KMS-11 (cell line): ENCODE measurements at regions not wholly inside any gene's neighbourhood (a gene's known extent, or its start where the extent isn't known, plus 50 kb on each side); places are given as distances from the start of the nearest gene placed in this dataset.

Source experiments
- H2AFZ ChIP-seq: fragments of 200-600 bp; sonication (generic); 2 replicates; pipeline ENCODE4 v1.6.1; 2016; ENCODE audit warnings: antibody characterized with exemption, mixed run types, low read depth
- H3K27ac ChIP-seq: fragments of 200-600 bp; sonication (generic); 2 replicates; pipeline ENCODE4 v1.6.1; 2016; ENCODE audit warnings: mild to moderate bottlenecking, mixed run types
- H3K27me3 ChIP-seq: fragments of 200-600 bp; sonication (generic); 2 replicates; pipeline ENCODE4 v1.6.1; 2017; ENCODE audit warnings: mild to moderate bottlenecking, low read depth, mixed run types, moderate library complexity; ENCODE audit not compliant: insufficient read depth
- H3K36me3 ChIP-seq: fragments of 200-600 bp; sonication (generic); 2 replicates; pipeline ENCODE4 v1.6.1; 2017; ENCODE audit warnings: mild to moderate bottlenecking, mixed run types; ENCODE audit not compliant: insufficient read depth
- H3K4me1 ChIP-seq: fragments of 200-600 bp; sonication (generic); 2 replicates; pipeline ENCODE4 v1.6.1; 2016; ENCODE audit warnings: mild to moderate bottlenecking, low read depth, mixed run types; ENCODE audit not compliant: poor library complexity, severe bottlenecking
- H3K4me2 ChIP-seq: fragments of 200-600 bp; sonication (generic); 2 replicates; pipeline ENCODE4 v1.7.0; 2016; ENCODE audit warnings: mild to moderate bottlenecking, mixed run types
- H3K4me3 ChIP-seq: fragments of 200-600 bp; sonication (generic); IDR thresholded peaks from 2 replicates; pipeline ENCODE4 v1.6.1; 2017; ENCODE audit warnings: low read depth, low read length, mixed read lengths; ENCODE audit not compliant: insufficient read depth
- H3K79me2 ChIP-seq: fragments of 200-600 bp; sonication (generic); 2 replicates; pipeline ENCODE4 v1.6.1; 2016; ENCODE audit warnings: low read depth, mixed run types; ENCODE audit not compliant: insufficient read depth
- H3K9ac ChIP-seq: fragments of 200-600 bp; sonication (generic); 2 replicates; pipeline ENCODE4 v1.6.1; 2016; ENCODE audit warnings: mild to moderate bottlenecking, mixed run types
- H4K20me1 ChIP-seq: fragments of 200-600 bp; sonication (generic); 2 replicates; pipeline ENCODE4 v1.6.1; 2016; ENCODE audit warnings: mild to moderate bottlenecking, mixed run types; ENCODE audit not compliant: insufficient read depth
- TF ChIP-seq, protein P1 (sequence below): fragments of 200-600 bp; sonication (generic); conservative IDR thresholded peaks from 2 replicates; pipeline ENCODE4 v1.6.1; 2017; ENCODE audit warnings: low read depth, mild to moderate bottlenecking, antibody characterized with exemption, low read length, moderate library complexity, mixed read lengths

DNA sequence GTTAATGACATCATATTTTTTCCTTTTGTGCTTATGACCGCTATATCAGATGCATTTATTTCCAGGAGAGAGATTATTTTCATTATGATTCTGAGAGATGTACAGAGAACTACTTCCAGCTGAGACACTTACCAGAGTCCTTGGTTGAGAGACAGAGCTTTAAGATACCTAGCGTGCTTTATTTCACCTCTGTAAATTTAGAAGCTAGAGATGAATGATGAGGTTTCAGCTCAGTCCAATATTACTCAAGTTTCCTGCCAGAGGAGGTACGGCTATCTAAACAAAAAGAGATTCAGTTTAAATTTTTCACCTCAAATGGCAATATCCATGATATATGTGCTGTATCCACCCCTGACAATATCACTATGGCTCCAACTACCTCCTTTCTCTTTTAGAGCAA lies 182.6 kb upstream of the FAM3C start:
- no peak overlapping the region for H3K4me3 ChIP-seq
- no peaks in the 10 kb centered on the region for H3K79me2 ChIP-seq
- TF ChIP-seq, protein P1, sequence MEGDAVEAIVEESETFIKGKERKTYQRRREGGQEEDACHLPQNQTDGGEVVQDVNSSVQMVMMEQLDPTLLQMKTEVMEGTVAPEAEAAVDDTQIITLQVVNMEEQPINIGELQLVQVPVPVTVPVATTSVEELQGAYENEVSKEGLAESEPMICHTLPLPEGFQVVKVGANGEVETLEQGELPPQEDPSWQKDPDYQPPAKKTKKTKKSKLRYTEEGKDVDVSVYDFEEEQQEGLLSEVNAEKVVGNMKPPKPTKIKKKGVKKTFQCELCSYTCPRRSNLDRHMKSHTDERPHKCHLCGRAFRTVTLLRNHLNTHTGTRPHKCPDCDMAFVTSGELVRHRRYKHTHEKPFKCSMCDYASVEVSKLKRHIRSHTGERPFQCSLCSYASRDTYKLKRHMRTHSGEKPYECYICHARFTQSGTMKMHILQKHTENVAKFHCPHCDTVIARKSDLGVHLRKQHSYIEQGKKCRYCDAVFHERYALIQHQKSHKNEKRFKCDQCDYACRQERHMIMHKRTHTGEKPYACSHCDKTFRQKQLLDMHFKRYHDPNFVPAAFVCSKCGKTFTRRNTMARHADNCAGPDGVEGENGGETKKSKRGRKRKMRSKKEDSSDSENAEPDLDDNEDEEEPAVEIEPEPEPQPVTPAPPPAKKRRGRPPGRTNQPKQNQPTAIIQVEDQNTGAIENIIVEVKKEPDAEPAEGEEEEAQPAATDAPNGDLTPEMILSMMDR: no peak
- H2AFZ ChIP-seq: no peak overlapping the region
- H3K36me3 ChIP-seq: no peaks in the 10 kb centered on the region
- no peak overlapping the region for H3K9ac ChIP-seq
- H3K4me1 ChIP-seq: no peaks in the 10 kb centered on the region
- H3K27ac ChIP-seq: no peak overlapping the region
- H4K20me1 ChIP-seq: no peaks in the 10 kb centered on the region
- H3K27me3 ChIP-seq: no peaks in the 10 kb centered on the region
- no peak overlapping the region for H3K4me2 ChIP-seq

DNA sequence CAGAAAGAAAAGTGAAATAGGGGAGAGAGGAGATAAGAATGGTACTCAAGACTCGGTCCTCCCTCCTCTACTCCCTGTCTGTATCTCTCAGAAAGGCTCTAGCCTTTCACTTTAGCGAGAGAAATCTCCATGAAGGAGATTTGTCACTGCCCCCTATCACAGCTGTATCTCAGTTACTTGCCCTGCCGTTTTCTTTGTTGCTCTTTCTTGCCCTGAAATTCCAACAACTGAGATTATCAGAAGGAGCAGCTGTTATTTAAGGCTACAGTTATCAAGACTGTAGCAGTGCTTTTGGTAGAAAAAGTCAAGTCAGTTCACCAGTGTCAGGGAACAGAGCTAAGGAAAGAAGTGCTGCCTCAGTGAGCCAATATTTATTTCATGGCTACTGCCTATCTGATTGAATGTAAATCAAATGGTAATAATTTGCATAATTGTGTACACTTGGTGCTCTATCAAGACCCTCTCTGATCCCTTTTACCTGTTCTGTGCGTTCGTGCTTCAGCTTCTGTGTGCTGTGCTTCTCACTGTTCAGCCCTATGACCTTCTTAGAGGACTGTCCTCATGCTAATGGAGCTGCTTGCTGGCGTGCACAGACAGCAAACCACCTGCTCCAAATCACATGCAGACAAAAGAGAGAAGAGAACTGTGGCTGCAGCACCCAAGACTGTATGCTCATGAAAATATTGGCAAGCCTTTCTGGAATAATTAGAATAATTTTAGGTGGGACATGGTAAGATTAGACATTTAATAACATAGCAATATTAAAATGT lies 180.2 kb upstream of the FAM3C start:
- H3K4me1 ChIP-seq: no peaks in the 10 kb centered on the region
- H3K36me3 ChIP-seq: no peaks in the 10 kb centered on the region
- no peaks in the 10 kb centered on the region for H3K27me3 ChIP-seq
- TF ChIP-seq, protein P1: no peak
- no peaks in the 10 kb centered on the region for H3K79me2 ChIP-seq
- H3K9ac ChIP-seq: no peak overlapping the region
- H3K4me3 ChIP-seq: no peak overlapping the region
- no peak overlapping the region for H2AFZ ChIP-seq
- H4K20me1 ChIP-seq: no peaks in the 10 kb centered on the region
- no peak overlapping the region for H3K27ac ChIP-seq
- no peak overlapping the region for H3K4me2 ChIP-seq

DNA sequence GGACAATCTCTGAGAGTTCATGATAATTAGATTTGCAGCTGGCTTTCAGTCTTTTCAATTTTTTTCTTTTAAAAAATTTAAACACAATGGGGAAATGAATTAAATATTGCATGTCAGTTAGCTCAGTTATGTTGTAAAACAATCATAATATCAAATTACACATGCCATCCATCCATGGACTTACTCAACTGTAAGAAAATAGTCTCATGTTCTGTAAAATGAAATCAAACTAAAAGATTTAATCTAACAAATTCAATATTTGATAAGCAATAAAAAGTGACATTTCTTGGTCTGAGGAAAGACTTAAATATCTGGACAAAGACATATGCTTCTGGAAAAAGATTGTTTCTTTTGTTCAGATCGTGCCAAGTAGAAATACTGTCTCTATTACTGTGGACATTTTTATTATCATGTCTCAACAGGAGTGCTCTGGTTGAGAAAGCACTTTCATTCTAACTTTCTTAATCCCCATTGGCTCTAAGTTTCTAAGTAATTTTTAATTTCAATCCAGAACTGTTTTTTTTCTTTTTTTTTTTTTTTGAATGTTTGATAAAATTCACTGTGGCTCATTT lies 179.2 kb upstream of the FAM3C start:
- no peak overlapping the region for H3K4me3 ChIP-seq
- no peaks in the 10 kb centered on the region for H3K36me3 ChIP-seq
- no peaks in the 10 kb centered on the region for H3K4me1 ChIP-seq
- no peak overlapping the region for H3K27ac ChIP-seq
- TF ChIP-seq, protein P1: no peak
- no peak overlapping the region for H3K9ac ChIP-seq
- H3K27me3 ChIP-seq: no peaks in the 10 kb centered on the region
- H3K4me2 ChIP-seq: no peak overlapping the region
- no peaks in the 10 kb centered on the region for H4K20me1 ChIP-seq
- H3K79me2 ChIP-seq: no peaks in the 10 kb centered on the region
- no peak overlapping the region for H2AFZ ChIP-seq

- TF ChIP-seq, protein P1: no peak
- Histone ChIP-seq H4K20me1 (no peaks in the 10 kb centered on the region), H3K27ac (no peak overlapping the region), H3K4me3 (no peak overlapping the region), H3K36me3 (no peaks in the 10 kb centered on the region), H2AFZ (no peak overlapping the region), H3K4me1 (no peaks in the 10 kb centered on the region), H3K79me2 (no peaks in the 10 kb centered on the region), H3K4me2 (no peak overlapping the region), H3K9ac (no peak overlapping the region), H3K27me3 (no peaks in the 10 kb centered on the region)
Measured at GRCh38 chr7:121574109-121574508, 178.0 kb upstream of the FAM3C start.
